ENCODE measurements at regions not wholly inside any gene's neighbourhood (a gene's known extent, or its start where the extent isn't known, plus 50 kb on each side); places are given as distances from the start of the nearest gene placed in this dataset.

- no peak for TF ChIP-seq CTCF (conservative IDR thresholded peaks at IDR 0.05)
- H3K27ac ChIP-seq: no peak overlapping the region
Observed at GRCh38 chr7:68441645-68442044, 1156.6 kb upstream of the AUTS2 start.

- H3K27ac ChIP-seq: no peak overlapping the region
Observed at GRCh38 chr7:68442931-68443631, 1155.2 kb upstream of the AUTS2 start.

GRCh38 chr7:68444042-68444441, 1154.2 kb upstream of the AUTS2 start:
- no peak for TF ChIP-seq CTCF (conservative IDR thresholded peaks at IDR 0.05)
- H3K27ac ChIP-seq: no peak overlapping the region

More at GRCh38 chr7:68442931-68443631, 1155.2 kb upstream of the AUTS2 start:
- TF ChIP-seq CTCF (conservative IDR thresholded peaks at IDR 0.05): no peak

GRCh38 chr7:68444956-68445355, 1153.3 kb upstream of the AUTS2 start:
- TF ChIP-seq CTCF (conservative IDR thresholded peaks at IDR 0.05): no peak
- no peak overlapping the region for H3K27ac ChIP-seq

- no peak overlapping the region for H3K27ac ChIP-seq
- TF ChIP-seq CTCF (conservative IDR thresholded peaks at IDR 0.05): no peak
Observed at GRCh38 chr7:68446183-68446582, 1152.1 kb upstream of the AUTS2 start.

- no peak for TF ChIP-seq CTCF (conservative IDR thresholded peaks at IDR 0.05)
- no peak overlapping the region for H3K27ac ChIP-seq
Observed at GRCh38 chr7:68449099-68449498, 1149.2 kb upstream of the AUTS2 start.

- no peak for TF ChIP-seq CTCF (conservative IDR thresholded peaks at IDR 0.05)
- H3K27ac ChIP-seq: no peak overlapping the region
Observed at GRCh38 chr7:68449816-68450215, 1148.5 kb upstream of the AUTS2 start.

All from VCaP (cell line).